H7 (cell line): ENCODE measurements at regions not wholly inside any gene's neighbourhood (a gene's known extent, or its start where the extent isn't known, plus 50 kb on each side); places are given as distances from the start of the nearest gene placed in this dataset.

Source experiments
- DNase-seq: peaks from one replicate; pipeline ENCODE4 v3.0.0; 2012
- H3K27me3 ChIP-seq: 2 replicates; pipeline ENCODE4 v1.6.0; 2011; ENCODE audit warnings: mild to moderate bottlenecking, low read length; ENCODE audit not compliant: control insufficient read depth, insufficient read depth
- H3K36me3 ChIP-seq: replicated peaks from 2 replicates; pipeline ENCODE4 v1.5.1; 2011; ENCODE audit warnings: low read length; ENCODE audit not compliant: control insufficient read depth, insufficient read depth
- H3K4me3 ChIP-seq: 2 replicates; pipeline ENCODE4 v1.5.1; 2011; ENCODE audit warnings: low read depth, mild to moderate bottlenecking, control low read depth, low read length, moderate library complexity; ENCODE audit not compliant: insufficient read depth

DNA sequence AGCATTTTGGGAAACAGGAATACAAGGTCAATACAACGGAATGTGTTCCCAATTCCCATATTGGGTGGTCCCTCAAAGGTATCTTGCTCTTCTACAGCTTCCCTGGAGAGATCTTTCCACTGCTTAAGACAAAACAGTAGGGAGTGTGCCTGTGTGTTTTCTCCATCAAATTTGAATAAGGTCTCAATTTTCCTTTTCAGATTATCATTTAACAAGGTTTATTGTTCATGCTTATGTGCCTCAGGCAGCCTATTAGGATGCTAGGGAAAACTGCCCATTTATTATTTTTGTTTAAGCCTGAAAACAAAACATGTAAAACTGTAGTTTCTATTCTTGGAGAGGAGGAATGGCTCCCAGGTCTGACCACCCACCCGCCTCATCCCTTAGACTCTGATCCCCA, 622.7 kb downstream of the LMO4 start:
- no peaks in the 10 kb centered on the region for H3K36me3 ChIP-seq
- DNase-seq = no peak
- H3K27me3 ChIP-seq = no peaks in the 10 kb centered on the region
- H3K4me3 ChIP-seq = no peak overlapping the region

GRCh38 chr1:87951852-87952251, 623.2 kb downstream of the LMO4 start:
- DNase-seq = no peak

DNA sequence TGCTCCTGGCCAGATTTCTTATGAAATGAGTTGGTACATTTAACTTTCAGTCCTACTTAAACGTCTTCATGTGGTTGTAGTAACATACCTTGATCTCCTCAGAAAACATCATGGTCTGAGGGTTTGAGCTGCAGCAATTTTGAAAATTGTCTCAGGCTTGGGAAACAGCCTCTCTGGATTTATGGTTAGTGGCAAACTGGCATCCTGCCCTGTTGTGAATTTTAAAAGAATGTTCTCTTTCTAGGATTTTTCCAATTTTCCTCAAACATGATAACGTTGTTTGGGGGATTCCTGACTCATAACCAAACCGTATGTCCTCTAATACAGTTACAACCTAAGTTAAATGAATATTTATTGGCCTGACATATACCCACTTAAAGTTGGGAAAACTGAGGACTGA, 624.4 kb downstream of the LMO4 start:
- no peaks in the 10 kb centered on the region for H3K36me3 ChIP-seq
- no peak overlapping the region for H3K4me3 ChIP-seq
- H3K27me3 ChIP-seq = no peaks in the 10 kb centered on the region
- DNase-seq = no peak

More at GRCh38 chr1:87951852-87952251, 623.2 kb downstream of the LMO4 start:
- Histone ChIP-seq H3K4me3 (no peak overlapping the region), H3K36me3 (no peaks in the 10 kb centered on the region), H3K27me3 (no peaks in the 10 kb centered on the region)

- Histone ChIP-seq H3K36me3 (no peaks in the 10 kb centered on the region), H3K27me3 (no peaks in the 10 kb centered on the region), H3K4me3 (no peak overlapping the region)
- DNase-seq = no peak
These were observed 625.2 kb downstream of the LMO4 start for GRCh38 chr1:87953732-87954344.

GRCh38 chr1:87955038-87955437, 626.4 kb downstream of the LMO4 start:
- H3K27me3 ChIP-seq = no peaks in the 10 kb centered on the region
- no peaks in the 10 kb centered on the region for H3K36me3 ChIP-seq
- H3K4me3 ChIP-seq = no peak overlapping the region
- DNase-seq = no peak

GRCh38 chr1:87956072-87956471, 627.4 kb downstream of the LMO4 start:
- Histone ChIP-seq H3K27me3 (no peaks in the 10 kb centered on the region), H3K36me3 (no peaks in the 10 kb centered on the region), H3K4me3 (no peak overlapping the region)
- DNase-seq = no peak

DNA sequence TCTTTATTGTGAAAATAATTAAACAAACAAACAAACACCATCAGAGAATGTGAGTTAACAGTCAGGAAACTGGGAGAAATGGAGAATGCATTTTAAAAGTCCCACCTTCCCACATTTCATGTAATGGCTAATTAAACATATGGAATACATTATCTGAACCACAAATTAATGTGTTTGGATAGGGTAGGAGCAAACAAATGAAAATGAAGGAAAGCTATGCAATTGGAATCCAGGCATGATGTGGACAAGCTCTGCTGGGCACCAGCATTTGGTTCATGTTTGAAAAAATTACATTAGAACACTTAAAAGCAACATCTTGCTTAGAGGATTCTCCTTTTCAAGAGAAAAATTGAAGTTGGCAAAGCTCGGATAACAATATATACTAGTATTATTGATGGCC, 628.1 kb downstream of the LMO4 start:
- no peak overlapping the region for H3K4me3 ChIP-seq
- no peaks in the 10 kb centered on the region for H3K27me3 ChIP-seq
- no peak for DNase-seq
- no peaks in the 10 kb centered on the region for H3K36me3 ChIP-seq

GRCh38 chr1:87957331-87957730, 628.7 kb downstream of the LMO4 start:
- no peak for DNase-seq
- Histone ChIP-seq H3K4me3 (no peak overlapping the region), H3K27me3 (no peaks in the 10 kb centered on the region), H3K36me3 (no peaks in the 10 kb centered on the region)

- Histone ChIP-seq H3K4me3 (no peak overlapping the region), H3K27me3 (no peaks in the 10 kb centered on the region), H3K36me3 (no peaks in the 10 kb centered on the region)
- DNase-seq = no peak
These were observed 629.5 kb downstream of the LMO4 start for GRCh38 chr1:87958201-87958600.

DNA sequence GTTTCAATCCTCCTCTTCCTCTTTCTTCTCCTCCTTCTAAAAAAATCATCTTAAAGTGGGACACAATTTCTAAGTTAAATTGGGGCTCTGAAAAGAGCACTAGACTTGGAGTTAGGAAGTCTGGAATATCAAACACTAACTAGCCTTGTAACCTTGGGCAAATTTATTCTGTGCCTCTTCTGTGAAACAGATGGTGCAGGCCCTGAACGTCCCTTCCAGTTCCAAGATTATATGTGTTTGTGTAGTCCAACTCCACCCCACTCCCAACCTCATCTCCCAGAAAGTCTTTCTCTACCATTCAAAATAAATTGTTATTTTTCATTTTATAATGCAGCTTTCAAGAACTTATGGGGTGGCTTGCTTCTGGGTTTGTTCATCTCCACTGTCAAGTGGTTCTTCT, 630.0 kb downstream of the LMO4 start:
- Histone ChIP-seq H3K36me3 (no peaks in the 10 kb centered on the region), H3K4me3 (no peak overlapping the region)
- no peak for DNase-seq

DNA sequence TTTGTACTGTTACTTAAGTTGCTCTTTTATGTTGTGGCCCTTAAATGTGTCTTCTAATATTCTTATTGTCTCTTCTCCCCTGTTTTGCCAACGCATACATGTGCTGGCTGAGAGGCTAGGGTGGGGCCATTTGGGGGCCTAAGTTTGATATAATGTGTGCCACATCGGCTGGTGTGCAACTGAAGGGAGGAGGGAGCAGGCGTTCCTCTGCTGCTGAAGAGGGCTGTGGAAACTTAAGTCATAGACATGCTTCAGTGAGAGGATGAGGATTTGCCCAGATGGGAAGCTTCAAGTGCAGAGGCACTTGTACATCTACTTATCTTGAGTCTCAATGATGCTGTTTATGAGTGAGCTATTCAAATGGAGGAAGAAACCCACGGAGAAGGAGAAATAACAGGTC, 630.6 kb downstream of the LMO4 start:
- Histone ChIP-seq H3K4me3 (no peak overlapping the region), H3K27me3 (no peaks in the 10 kb centered on the region), H3K36me3 (no peaks in the 10 kb centered on the region)
- DNase-seq = no peak

More for the DNA sequence above, 630.0 kb downstream of the LMO4 start:
- H3K27me3 ChIP-seq = no peaks in the 10 kb centered on the region

- DNase-seq = no peak
- no peaks in the 10 kb centered on the region for H3K36me3 ChIP-seq
- no peak overlapping the region for H3K4me3 ChIP-seq
- no peaks in the 10 kb centered on the region for H3K27me3 ChIP-seq
These were observed 633.3 kb downstream of the LMO4 start for GRCh38 chr1:87961992-87962391.

DNA sequence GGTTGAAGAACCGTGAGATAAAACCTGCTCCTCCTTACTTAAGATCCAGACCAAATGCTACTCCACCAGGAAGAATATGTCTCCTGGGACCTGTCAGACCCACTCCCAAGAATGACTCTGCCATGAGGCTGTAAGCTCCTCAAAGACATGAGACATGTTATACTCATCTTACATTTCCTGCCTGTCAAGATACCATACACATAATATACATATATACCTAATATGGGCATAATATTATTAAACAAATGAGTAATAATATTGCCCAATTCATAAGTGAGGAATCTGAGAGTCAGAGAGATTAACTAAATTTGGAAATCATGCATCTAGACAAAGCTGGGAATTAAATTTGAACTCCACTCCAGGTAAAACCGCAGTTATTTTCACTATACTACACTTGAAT, 634.9 kb downstream of the LMO4 start:
- no peak overlapping the region for H3K4me3 ChIP-seq
- DNase-seq = no peak

DNA sequence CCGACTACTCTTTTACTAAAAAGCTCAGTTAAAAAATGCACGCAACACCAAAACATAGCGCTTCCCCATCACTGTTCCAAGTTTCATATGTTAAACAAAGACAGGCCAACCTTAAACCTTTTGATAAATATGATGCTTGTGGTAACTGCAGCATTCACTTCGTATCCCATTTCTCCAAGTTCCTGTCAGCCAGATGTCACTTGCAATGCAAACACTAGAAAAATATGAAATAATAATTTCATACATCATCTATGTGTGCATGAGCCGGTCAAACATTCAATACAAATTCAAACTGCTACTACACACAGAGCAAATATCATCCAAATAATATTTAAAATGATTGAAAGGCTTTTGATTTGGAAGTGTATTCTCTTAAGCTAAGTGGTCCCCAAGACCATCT, 636.5 kb downstream of the LMO4 start:
- no peaks in the 10 kb centered on the region for H3K27me3 ChIP-seq
- no peak overlapping the region for H3K4me3 ChIP-seq
- no peak for DNase-seq
- H3K36me3 ChIP-seq = no peaks in the 10 kb centered on the region

More for the DNA sequence above, 634.9 kb downstream of the LMO4 start:
- no peaks in the 10 kb centered on the region for H3K36me3 ChIP-seq
- H3K27me3 ChIP-seq = no peaks in the 10 kb centered on the region

DNA sequence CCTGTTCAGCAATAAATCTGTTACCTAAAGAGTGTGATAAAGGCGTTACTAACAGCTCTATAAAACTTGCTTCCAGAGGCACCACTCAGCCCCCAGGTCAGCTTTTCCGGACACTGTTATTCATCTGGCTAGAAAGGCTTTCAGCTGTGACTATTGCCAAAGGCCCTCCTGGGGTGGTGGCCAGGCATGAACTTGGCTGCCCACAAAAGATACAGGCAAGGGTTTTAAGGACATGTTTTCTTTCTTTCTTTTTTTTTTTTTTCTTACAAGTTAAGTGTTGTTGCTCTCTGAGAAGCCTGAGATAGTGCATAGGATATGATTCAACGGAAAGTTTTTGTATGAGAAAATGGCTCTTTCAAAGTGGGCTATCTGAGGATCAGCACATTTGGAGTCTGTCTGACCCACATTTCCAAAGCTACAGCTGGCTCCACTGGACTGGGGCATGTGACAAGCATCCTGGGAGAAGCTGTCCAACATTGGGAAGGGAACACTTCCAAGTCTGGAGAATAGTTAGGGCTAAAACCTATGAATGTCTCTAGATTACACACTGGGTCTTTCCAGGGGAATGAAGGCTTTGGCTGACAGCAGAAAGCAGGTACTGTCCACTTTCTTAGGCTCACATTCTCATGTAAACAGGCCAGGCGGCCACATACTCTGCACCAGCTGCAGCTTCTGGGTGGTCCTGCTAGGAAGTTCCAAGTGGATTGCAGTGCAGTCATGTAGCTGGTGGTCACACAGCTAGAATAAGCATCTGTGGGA, 639.7 kb downstream of the LMO4 start:
- H3K36me3 ChIP-seq = no peaks in the 10 kb centered on the region
- H3K4me3 ChIP-seq = no peak overlapping the region
- DNase-seq = peak; percentile 2
- H3K27me3 ChIP-seq = no peaks in the 10 kb centered on the region
